Cardiac muscle cell (in vitro differentiated cells and primary cell): ENCODE measurements at regions not wholly inside any gene's neighbourhood (a gene's known extent, or its start where the extent isn't known, plus 50 kb on each side); places are given as distances from the start of the nearest gene placed in this dataset.

Experiments used
- DNase-seq, 2 donors: peaks; one replicate each; pipeline versions ENCODE4 v3.0.0 to v3.0.0-alpha.2; 2010 to 2017; ENCODE audit warnings: low read depth in 1 of 2, low spot score in 1 of 2
- H3K27ac ChIP-seq: fragments of 200-600 bp; sonication (generic); 2 replicates; pipeline ENCODE4 v1.5.1; 2016
- H3K27me3 ChIP-seq: fragments of 200-600 bp; sonication (generic); 2 replicates; pipeline ENCODE4 v1.6.0; 2016; ENCODE audit warnings: control low read depth
- H3K36me3 ChIP-seq: fragments of 200-600 bp; sonication (generic); 2 replicates; pipeline ENCODE4 v1.5.1; 2016; ENCODE audit warnings: control low read depth
- H3K4me1 ChIP-seq: fragments of 200-600 bp; sonication (generic); 2 replicates; pipeline ENCODE4 v1.8.1; 2017; ENCODE audit warnings: low read depth, mild to moderate bottlenecking, mixed run types
- H3K4me3 ChIP-seq: fragments of 200-600 bp; sonication (generic); 2 replicates; pipeline ENCODE4 v1.5.1; 2016; ENCODE audit warnings: mild to moderate bottlenecking
- H3K9me3 ChIP-seq: fragments of 200-600 bp; sonication (generic); 2 replicates; pipeline ENCODE4 v1.5.1; 2017; ENCODE audit warnings: low read depth, mild to moderate bottlenecking, control low read depth
- CTCF ChIP-seq: IDR thresholded peaks from 2 replicates; pipeline ENCODE4 v1.5.1; 2012; ENCODE audit warnings: low read depth, mild to moderate bottlenecking, low read length

GRCh38 chr1:65688215-65688566, 104.5 kb upstream of the PDE4B start:
- no peaks in the 10 kb centered on the region for H3K36me3 ChIP-seq
- no peaks in the 10 kb centered on the region for H3K27me3 ChIP-seq
- peaks cover 20% of the 10 kb centered on the region for H3K4me1 ChIP-seq
- no peak for DNase-seq
- TF ChIP-seq CTCF = no peak
- peak overlapping the region; percentile 75 for H3K27ac ChIP-seq
- H3K4me3 ChIP-seq = no peak overlapping the region
- no peaks in the 10 kb centered on the region for H3K9me3 ChIP-seq

DNA sequence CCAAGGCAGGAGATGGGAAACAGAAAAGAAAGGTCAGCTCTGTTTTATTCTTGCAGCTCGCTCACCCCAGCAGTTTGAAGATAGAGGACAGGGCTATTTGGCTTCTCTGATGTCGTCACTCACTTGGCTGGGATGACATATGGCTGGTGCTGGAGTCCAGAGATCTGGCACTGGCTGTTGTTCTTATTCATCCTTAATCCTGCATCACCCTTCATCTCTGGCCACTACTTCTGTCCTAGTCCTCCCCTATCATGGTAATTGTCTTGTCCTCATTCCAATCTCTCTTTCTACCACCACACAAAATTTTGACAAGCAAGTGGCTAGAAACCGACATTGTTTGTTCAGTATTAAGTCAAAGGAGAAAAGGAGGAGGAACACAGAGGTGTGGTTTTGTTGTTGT, 103.8 kb upstream of the PDE4B start:
- no peak for TF ChIP-seq CTCF
- peak; percentile 13 to 38 for DNase-seq
- H3K4me1 ChIP-seq = peaks cover 20% of the 10 kb centered on the region
- H3K9me3 ChIP-seq = no peaks in the 10 kb centered on the region
- H3K4me3 ChIP-seq = no peak overlapping the region
- no peaks in the 10 kb centered on the region for H3K36me3 ChIP-seq
- H3K27me3 ChIP-seq = no peaks in the 10 kb centered on the region
- peak overlapping the region; percentile 75 for H3K27ac ChIP-seq

GRCh38 chr1:65691152-65691900, 101.4 kb upstream of the PDE4B start:
- peak in 1 of 2 donors; percentile 34 for DNase-seq
- Histone ChIP-seq H3K4me3 (no peak overlapping the region), H3K4me1 (peaks cover 20% of the 10 kb centered on the region), H3K27ac (no peak overlapping the region), H3K36me3 (no peaks in the 10 kb centered on the region), H3K27me3 (no peaks in the 10 kb centered on the region), H3K9me3 (no peaks in the 10 kb centered on the region)
- TF ChIP-seq CTCF = no peak

DNA sequence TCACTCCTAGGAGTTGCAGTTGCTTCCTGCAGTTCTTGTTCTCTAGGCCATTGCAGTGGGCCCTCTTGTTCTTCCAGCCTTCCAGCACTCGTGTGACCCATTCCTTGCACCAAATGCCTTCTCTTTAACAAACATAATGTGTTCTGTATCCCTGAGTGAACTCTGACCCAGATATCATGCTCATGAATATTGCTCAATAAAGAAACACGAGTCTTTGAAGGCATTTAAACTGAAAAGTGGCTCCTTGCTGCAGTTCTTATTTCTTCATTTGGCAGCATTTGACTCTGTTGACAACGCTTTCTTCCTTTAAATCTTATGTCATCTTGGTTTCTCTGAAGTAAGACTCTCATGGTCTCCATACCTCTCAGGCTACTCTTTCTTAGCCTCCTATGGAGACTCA, 100.7 kb upstream of the PDE4B start:
- DNase-seq = peak in 1 of 2 donors; percentile 44
- no peak for TF ChIP-seq CTCF
- Histone ChIP-seq H3K4me1 (peaks cover 20% of the 10 kb centered on the region), H3K27me3 (no peaks in the 10 kb centered on the region), H3K9me3 (no peaks in the 10 kb centered on the region), H3K4me3 (no peak overlapping the region), H3K27ac (no peak overlapping the region), H3K36me3 (no peaks in the 10 kb centered on the region)

DNA sequence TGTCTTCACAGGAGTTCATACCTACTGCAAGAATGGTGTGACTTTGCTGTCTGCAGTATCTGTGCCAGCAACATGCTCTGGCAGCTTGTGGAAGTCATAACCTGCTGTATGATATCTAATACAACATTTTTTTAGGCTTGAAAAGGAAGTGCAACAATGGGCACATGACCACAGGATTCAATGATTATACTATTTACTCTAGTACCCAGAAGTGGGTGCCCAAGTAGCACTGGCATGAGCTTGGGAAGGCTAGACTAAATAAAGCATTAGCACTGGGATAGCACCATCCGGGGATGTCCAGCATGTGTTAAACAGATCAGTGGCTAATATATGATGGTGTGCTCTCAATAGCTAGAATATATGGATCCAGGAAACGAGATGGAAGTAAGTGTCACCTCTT, 98.6 kb upstream of the PDE4B start:
- H3K27me3 ChIP-seq = no peaks in the 10 kb centered on the region
- no peak overlapping the region for H3K4me3 ChIP-seq
- no peak for TF ChIP-seq CTCF
- H3K4me1 ChIP-seq = peaks cover 9% of the 10 kb centered on the region
- no peak overlapping the region for H3K27ac ChIP-seq
- no peaks in the 10 kb centered on the region for H3K9me3 ChIP-seq
- no peaks in the 10 kb centered on the region for H3K36me3 ChIP-seq
- DNase-seq = no peak
